ENCODE measurements at regions not wholly inside any gene's neighbourhood (a gene's known extent, or its start where the extent isn't known, plus 50 kb on each side); places are given as distances from the start of the nearest gene placed in this dataset.
A peak's percentile ranks its signal among the peaks of the same experiment; 100 is the strongest.

DNA sequence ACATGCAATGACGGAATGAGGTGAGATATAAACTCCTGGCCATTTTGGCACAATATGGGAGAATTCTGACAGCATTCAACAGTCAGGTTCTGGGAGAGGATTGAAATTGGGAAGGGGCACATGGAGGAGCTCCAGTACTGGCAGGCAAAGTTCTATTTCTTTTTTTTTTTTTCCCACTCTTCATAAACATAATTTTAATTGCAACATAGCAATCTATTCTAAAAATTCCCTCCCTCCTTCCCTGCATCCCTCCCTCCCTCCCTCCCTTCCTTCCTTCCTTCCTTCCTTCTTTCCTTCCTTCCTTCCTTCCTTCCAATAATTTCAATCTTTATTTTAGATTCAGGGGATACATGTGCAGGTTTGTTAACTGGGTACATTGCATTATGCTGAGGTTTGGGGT lies 93.2 kb downstream of the PTCSC3 start:
- intact Hi-C loops (cut with micrococcal nuclease) = no loop called here
- ATAC-seq (no peak), DNase-seq (no peak)

DNA sequence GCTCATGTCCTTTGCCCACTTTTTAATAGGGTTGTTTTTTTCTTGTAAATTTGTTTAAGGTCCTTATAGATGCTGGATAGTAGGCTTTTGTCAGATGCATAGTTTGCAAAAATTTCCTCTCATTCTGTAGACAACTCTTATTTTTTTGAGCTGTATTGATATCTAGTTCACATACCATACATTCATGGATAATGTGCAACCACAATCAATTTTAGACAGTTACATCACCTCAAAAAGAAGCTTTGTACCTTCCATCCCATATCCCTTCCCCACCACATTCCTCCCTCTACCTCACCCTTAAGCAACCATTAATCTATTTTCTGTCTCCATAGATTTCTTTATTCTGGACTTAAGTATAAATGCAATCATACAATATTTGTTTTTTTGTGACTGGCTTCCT lies 98.4 kb downstream of the PTCSC3 start:
- ATAC-seq = no peak
- intact Hi-C loops (cut with micrococcal nuclease) = no loop called here
- no peak for DNase-seq

DNA sequence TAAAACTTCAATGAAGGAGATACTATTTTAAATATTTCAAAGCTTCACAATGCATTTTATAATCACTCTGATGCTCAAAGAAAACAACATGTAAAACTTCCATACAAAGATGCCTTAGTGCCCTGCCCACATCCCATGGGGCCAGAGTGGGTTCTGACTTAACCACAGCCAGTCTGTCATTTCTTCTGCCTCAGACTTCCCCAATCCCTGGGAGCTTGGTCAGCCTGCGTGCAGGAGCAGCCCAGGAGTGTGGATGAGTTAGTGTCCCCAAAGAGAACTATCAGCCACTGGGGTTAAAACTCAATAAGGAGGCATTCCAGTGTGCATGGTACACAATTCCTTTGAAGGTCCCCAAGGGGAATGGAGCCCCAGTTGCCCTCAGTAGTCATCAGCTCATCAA lies 100.3 kb downstream of the PTCSC3 start:
- no peak for ATAC-seq
- DNase-seq = no peak
- intact Hi-C loops (cut with micrococcal nuclease) = no loop called here

DNA sequence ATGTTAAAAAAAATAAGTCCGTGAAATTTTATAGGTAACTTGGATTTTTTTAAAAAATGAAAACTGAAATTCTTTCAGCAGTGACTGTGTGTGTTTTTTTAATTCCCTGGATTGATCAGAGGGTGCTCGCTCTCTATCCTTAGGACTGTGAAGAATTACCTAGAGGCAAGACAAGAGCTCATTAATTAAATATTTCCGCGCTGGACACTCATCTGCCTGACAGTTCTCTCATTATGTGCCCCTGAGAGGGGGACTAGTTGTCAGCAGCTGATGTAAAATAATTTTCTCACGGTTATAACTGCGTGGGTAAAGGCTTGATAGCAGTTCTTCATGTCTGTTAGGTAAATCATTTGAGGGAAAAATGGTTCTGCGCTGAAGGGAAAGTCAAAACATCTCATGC lies 101.3 kb downstream of the PTCSC3 start:
- intact Hi-C loops (cut with micrococcal nuclease) = no loop called here
- DNase-seq (no peak), ATAC-seq (no peak)

DNA sequence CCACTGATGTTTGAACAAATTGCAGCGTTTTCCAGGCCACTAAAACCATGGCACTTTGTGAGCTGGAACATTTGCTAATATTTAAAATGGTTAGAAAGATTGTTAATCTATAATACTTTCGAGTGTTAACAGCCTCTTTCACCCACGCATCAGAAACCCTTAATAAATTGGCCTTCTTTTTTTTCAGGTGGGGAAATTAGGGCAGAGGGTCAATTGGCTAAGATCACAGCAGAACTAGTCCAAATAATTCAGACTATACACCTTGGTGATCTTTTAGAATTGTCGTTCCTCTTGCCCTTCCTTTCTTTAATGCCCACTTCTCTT lies 105.8 kb downstream of the PTCSC3 start:
- no peak for ATAC-seq
- intact Hi-C loops (cut with micrococcal nuclease) = no loop called here
- DNase-seq = no peak

DNA sequence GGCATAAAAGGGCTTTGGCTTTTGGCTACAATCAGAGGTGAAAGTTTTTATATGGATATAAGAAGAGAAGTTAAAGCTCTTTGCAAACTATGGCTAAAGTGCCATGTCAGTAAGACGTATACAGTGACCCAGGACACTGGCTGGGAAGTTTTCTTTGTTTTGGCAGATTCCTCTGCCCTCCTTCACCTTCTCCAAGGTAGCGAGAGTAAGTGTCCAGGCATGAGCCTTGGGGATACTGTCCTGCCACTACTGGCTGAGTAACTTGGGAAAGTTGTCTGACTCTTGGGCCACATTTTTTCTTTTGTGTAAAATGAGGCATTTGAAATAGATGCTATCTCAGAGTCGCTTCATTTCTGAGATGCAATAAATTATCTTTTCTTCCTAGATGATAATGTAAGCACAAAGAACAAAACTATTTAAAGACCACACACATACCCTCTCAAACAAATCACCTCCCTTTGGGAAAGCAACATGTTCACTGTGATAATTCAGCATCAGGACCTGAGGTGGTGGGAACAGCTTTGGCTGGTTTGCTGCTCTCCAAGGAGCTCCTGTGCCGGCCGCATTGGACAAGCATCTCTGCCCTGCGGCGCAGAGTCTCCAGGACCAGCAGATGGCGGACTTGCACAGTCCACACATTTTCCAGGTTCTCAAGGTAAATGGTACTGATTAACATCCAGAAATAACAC lies 106.3 kb downstream of the PTCSC3 start:
- DNase-seq (peak; percentile 49), ATAC-seq (peak; percentile 57)
- intact Hi-C loops (cut with micrococcal nuclease) = no loop called here

DNA sequence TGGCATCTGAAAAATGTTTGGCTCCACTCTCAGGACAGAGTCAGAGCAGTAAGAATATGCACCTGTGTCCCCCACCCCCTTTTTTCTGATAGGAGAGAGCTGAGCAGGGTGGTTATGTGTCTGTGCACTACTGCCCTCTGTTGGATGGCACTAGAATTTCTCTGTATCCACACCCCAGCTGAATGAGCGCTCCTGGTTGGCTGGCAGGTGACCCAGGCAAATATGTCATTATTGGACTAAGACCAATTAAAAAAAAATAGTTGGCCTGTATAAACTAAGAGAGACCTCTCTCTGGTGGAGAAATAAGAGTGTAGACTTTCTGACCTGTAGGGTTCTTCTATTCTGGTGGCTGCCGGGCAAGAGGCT lies 107.0 kb downstream of the PTCSC3 start:
- intact Hi-C loops (cut with micrococcal nuclease) = no loop called here
- peak; percentile 52 for ATAC-seq
- DNase-seq = no peak

DNA sequence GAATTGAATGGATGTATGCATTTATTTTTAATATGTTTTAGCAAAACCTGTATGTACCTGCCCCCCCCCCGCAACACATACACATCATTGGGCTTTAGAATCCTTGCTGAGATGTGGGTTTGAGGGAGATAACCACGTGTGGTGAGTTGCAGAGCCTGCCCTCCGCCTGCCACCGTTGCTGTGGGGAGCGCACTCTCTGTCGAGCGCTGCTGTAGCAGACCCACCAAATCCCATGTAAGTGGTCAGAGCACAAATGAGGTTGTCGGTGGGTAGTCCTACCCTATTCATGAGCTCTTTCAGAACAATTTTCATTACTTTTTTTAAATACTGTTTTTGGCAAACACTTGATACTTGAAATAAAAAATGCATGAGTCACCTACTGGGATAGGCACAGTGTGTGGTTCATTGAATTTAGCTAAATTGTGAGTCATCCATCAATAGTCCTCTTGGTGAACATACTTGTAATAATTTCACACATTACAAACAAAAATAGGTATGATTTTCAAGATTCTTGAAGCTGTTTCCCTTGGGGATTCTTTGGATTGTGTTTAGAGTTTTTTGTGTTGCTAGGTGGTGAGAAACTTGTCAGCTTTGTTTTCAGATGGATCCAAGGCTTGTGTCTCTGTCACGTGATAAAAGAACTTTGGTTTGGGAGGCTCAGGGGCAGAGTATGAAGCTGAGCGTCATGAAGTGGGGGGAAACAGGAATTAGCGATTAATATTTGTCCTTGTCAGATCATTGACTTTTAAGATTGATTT lies 107.6 kb downstream of the PTCSC3 start:
- intact Hi-C loops (cut with micrococcal nuclease) = no loop called here
- ATAC-seq (no peak), DNase-seq (no peak)

DNA sequence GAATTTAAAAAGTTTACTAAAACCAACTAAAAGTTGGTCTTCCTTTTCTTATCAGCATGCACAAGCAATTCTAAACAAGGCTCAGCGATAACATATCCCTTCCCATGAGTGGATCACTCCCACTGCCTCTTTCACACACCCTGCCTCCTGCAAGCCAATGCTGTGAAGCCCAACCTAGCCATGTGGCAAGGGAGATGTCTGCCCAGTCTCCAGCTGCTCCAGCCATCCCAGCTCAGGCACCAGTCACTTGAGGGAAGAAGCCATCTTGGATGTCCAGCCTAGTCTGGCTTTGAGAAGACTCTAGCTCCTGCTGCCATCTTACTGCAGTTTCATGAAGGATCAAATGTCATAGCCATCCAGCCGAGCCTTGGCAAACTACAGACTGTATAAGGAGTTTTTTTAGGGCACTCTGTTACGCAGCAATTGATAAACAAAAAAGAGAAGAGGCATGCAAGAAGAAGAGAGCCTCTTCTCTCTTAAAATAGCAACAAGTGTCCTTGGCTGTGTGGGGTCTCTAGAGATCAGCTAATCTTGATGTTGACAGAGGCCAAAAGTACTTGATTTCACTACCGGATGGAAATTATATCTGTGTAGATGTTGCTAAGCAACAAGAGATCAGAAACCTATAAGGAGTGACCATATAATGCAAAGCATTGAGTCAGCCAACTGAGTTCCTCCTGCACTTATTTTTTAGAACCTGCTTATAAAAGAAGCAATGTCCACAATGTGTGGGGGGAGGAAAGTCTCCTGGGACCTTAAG lies 108.9 kb downstream of the PTCSC3 start:
- intact Hi-C loops (cut with micrococcal nuclease) = no loop called here
- DNase-seq (no peak), ATAC-seq (no peak)

DNA sequence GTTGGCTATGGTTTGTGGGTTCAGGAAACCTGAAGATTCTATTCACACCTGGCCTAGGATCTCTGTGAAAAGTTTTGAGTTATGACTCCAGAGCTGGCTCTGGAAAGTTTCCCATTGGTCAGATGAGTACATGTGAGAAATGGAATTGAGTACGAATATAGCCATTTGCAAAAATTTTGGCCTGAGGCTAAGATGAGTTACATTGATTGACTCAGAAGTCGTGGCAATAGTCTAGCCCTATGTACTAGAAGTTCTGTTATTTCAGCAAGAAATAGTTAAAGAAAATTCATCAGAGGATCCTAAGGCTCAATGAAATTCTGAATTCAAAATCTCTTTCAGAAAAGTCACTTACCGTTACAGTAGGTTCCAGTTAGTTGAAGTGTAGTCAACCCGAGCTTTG lies 109.9 kb downstream of the PTCSC3 start:
- no peak for DNase-seq
- intact Hi-C loops (cut with micrococcal nuclease) = no loop called here
- ATAC-seq = no peak

DNA sequence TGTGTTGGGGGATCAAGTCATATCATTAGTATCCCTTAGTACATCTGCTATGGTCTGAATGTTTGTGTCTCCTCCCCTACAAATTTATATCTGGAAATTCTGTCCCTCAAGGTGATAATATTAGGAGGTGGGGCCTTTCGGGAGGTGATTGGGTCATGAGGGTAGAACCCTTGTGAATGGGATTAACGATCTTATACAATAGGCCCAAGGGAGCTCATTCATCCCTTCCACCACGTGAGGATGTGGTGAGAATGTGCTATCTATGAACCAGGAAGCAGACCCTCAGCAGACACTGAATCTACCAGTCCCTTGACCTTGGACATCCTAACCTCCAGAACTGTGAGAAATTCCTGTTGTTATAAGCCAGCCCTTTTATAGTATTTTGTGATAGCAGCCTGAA lies 110.7 kb downstream of the PTCSC3 start:
- no peak for ATAC-seq
- intact Hi-C loops (cut with micrococcal nuclease) = no loop called here
- no peak for DNase-seq

DNA sequence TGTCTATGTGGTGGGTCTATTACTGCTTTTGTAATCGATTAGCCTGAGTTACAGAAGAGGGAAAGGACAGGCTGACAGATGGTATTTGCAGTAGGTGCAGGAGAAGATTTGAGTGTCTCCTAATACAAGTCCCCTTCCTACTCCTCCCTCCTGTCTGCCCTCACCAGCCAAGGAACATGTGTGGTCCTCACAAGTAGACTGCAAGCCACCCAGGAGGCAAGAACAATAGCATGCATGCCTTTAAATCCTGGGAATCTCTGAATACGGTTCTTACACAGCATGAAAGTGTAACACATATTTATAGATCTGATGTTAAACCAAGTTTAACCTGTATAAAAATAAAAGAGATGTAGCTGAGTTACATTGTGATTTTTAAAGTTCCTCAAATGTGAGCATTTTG lies 117.0 kb downstream of the PTCSC3 start:
- intact Hi-C loops (cut with micrococcal nuclease) = no loop called here
- ATAC-seq = no peak
- no peak for DNase-seq

DNA sequence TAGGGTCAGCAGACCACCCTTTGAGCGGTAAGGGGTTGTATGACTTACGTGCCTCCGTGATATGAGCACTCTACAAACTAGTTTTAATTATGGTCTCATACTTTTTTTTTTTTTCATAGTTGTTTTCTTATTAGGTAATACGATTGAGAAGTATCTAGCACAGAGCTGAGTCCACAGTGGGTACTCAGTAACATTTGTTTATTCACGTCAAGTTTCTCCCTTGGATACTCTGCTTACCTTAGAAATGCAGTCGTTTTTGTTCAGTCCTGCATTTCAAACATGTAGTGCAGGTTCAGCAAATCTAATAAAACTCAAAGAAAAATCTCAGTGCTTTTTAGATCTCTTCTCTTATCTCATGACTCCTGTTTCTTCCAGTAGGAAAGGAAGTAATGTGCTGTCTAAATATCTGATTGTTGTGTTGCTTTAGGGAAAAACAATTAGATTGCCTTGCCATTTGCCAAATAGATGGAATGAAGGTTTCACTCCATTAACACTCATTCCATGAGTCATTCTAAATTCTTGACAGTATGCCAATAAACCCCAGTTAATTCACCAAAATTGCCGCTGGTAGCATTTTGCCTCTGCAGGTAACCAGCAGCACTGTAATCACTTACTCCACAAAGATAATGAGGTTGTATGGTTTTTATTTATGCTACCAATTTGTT lies 118.9 kb downstream of the PTCSC3 start:
- ATAC-seq (no peak), DNase-seq (no peak)
- intact Hi-C loops (cut with micrococcal nuclease) = no loop called here

DNA sequence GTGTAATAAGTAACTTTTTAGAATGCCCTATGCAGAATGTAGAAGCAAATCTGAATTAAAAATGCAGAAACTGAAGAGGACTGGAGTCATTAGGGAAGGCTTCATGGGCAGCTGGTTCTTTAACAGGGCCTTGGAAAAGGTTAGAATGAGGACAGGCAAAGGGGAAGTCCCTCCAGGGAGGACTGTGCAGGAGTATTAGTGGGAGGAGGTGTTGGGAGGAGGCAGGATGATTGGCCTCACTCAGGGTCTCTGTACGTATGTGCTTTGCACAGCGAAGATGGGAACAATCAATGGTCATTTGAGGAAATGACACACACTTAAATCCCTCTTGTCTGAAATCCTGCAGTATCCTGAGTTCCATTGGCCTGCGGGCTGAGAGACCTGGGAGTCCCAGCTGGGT lies 119.7 kb downstream of the PTCSC3 start:
- ATAC-seq (no peak), DNase-seq (no peak)
- intact Hi-C loops (cut with micrococcal nuclease) = no loop called here

DNA sequence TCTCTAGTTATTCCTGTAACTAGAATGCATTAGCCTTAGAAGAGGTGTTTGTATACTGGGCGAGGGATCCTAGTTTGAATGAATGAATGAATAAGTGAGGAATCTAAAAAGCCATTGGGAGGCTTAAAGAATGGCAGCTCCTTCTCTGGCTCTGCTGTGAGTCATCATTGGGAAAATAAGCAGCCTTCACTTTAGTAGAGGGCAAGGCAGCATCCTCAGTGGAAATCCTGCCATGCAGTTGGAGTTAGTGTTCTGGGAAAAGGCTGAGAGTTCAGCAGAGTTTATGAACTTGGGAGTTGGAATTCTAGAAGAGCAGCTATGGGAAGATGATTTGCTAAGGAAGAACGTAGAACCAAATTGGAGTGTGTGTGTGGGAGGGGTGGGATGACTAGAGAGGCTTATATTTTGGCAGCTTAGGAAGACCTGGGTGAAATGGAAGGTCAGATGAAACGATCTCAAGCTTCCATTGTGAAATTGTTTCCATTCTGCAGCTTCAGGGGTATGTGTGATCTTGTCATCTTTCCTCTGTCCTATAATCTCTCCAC lies 120.8 kb downstream of the PTCSC3 start:
- no peak for ATAC-seq
- intact Hi-C loops (cut with micrococcal nuclease) = no loop called here
- no peak for DNase-seq

DNA sequence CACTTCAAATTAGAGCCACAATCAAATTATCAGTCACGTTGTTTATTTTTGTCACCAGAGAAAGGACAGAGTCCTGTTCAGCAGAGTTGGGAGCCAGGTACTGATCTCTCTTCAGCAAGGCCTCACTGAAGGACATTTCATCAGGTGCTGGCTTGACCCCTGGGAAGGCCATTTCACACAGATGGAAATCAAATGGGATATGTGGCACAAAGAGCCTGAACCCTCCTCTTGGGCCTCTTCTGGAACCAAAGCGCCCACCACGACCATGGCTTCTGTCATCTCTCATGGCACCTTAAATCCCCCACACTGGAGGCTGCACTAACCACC lies 121.5 kb downstream of the PTCSC3 start:
- intact Hi-C loops (cut with micrococcal nuclease) = no loop called here
- ATAC-seq = no peak
- DNase-seq = no peak

DNA sequence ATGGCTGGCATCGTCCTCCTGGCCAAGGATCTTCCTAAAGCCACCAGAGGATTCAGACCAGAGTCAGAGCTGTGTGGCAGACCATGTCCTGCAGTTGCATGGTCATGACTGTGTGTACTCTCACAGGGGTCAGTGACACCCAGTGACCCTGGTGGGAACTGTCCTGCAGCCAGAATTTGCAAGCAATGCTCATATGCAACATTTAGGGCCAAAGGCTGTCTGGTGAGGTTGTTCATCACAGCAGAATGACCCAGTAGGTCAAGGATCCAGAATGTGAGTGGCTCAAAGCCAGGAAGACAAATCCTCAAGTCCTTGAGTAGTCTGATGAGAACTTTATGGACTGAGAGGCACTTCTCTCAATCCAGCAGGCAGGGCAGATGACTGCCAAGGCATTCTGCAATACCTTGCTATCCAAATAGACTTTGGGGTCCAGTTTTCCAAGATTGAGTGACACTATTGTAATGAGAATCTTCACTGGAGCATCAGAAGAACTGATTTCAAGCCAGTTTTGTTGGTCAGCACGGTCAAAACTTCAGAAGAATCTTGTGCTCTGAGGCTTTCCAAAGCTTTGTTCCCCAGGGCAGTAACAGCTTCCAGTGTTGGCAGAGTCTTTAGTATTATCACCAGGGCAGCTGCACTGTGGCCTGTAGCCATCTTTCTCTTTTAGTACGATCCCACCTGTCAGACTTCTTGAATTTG lies 122.0 kb downstream of the PTCSC3 start:
- intact Hi-C loops (cut with micrococcal nuclease) = no loop called here
- DNase-seq (peak; percentile 41), ATAC-seq (peak; percentile 63)

DNA sequence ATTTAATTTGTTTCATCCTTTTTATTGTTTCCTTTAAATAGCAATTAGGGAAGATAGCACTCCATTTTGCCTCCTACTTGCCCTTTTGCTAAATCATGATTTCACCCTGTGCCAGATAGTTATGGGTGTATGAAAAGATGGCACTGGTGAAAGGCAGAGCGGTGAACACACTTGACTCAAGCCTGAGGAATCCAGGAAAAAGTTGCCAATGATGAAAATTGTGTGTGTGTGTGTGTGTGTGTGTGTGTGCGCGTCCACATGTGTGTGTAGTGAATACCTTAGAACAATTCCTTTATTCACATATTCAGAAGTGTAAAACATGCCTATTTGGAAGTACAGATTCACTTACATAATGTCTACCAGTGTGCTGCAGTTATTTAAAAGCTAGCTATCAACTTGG lies 123.8 kb downstream of the PTCSC3 start:
- intact Hi-C loops (cut with micrococcal nuclease) = no loop called here
- no peak for DNase-seq
- ATAC-seq = no peak

DNA sequence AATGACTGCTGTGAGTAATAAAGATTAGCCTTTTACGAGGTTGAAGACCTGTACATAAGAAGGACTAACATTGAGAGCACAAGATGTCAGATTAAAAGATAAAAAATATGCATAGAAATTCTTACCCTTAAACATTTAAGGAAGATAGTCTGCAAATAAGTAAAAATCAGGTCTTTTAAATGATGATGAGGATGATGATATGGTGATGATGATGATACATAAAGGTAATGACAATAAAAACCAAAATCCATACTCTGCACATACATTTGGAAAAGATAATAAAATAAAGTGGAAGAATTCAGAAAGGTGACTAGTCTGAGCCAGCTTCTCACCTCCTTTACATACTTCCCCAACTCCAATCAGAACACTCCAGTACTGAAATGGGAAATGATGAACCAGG lies 124.5 kb downstream of the PTCSC3 start:
- no peak for ATAC-seq
- no peak for DNase-seq
- intact Hi-C loops (cut with micrococcal nuclease) = no loop called here

DNA sequence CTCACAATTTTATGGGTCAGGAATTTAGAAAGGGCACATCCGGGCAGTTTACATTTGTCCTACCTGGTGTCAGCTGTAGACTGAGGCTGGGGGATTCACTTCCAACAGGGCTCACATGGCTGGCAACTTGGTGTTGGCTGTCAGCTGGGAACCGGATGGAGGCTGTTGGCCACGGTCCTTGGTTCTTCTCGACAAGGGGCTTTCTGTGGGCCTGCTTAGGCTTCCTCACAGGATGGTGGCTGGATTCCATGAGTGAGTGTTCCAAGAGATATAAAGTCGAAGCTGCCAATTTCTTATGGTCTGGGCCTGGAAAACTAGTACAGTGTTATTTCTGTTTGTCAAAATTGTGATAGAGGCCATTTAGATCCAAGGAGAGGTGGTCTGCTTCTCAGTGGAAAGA lies 127.9 kb downstream of the PTCSC3 start:
- intact Hi-C loops (cut with micrococcal nuclease) = no loop called here
- peak; percentile 36 for DNase-seq
- ATAC-seq = no peak

All from left ventricle myocardium superior (tissue), 1 donor.